ENCODE measurements at regions not wholly inside any gene's neighbourhood (a gene's known extent, or its start where the extent isn't known, plus 50 kb on each side); places are given as distances from the start of the nearest gene placed in this dataset.

DNA sequence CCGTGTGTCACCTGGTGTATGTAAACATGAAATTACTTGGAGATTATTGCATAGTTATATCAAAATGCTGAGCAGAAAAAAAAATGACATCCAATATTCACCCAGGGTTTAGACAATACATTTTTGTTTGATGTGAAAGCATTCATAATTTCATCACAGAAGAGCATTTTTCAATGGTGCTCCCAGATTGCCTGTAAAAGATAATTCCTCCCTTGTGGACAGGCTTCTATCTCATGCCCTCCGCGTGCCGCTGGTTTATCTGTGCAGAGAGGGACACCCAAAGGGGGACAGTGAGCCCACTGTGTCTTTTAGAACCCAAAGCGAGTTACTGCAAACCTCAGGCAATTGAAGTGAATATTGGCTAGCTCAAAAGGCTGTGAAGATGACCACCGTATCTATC lies 126.2 kb upstream of the KLF6 start:
- no peak for DNase-seq (ENCODE audit: low read depth in 4 of 4, low spot score in 3 of 4)

GRCh38 chr10:3909339-3909738 lies 124.3 kb upstream of the KLF6 start:
- no peak for DNase-seq (ENCODE audit: low read depth in 4 of 4, low spot score in 3 of 4)

DNA sequence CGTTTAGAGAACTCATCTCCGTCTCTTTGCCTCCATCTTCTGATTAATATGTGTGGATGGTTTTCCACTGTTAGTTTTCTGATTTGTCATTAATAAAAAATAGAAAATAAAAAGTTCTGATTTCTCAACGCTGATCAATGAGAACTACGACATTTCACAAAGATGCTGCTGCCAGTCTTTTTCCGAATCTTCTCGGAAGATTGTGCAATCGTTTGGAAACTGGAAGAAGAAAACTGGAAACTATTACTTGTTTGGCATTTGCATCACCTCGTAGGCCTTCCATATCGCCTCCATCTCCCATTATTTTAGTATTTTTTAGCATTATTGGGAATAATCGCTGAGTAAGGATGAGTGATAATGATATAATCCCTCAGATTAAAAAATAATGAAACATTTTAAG lies 123.2 kb upstream of the KLF6 start:
- no peak for DNase-seq (ENCODE audit: low read depth in 4 of 4, low spot score in 3 of 4)

DNA sequence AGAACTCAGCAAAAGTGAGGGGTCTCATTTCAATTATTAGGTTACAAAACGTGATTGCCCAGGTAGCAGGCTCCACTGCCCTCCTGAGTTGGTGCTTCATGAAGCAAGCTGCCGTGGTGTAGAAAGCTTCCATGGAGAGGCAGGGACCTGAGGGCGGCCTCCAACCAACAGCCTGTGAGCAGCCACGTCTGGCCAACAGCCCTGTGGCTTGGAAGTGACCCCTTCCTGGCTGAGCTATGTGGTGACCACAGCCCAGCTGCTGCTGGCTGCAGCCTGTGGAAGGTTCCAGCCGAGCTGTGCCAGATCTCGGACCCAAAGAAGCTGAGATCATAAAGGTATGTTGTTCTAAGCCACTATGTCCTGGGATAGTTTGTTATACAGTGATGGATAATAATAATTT lies 122.5 kb upstream of the KLF6 start:
- DNase-seq (ENCODE audit: low read depth in 4 of 4, low spot score in 3 of 4), result no peak

GRCh38 chr10:3906511-3907111 lies 121.6 kb upstream of the KLF6 start:
- DNase-seq (ENCODE audit: low read depth in 4 of 4, low spot score in 3 of 4), result no peak

GRCh38 chr10:3904419-3904960 lies 119.5 kb upstream of the KLF6 start:
- DNase-seq (ENCODE audit: low read depth in 4 of 4, low spot score in 3 of 4), result no peak

DNA sequence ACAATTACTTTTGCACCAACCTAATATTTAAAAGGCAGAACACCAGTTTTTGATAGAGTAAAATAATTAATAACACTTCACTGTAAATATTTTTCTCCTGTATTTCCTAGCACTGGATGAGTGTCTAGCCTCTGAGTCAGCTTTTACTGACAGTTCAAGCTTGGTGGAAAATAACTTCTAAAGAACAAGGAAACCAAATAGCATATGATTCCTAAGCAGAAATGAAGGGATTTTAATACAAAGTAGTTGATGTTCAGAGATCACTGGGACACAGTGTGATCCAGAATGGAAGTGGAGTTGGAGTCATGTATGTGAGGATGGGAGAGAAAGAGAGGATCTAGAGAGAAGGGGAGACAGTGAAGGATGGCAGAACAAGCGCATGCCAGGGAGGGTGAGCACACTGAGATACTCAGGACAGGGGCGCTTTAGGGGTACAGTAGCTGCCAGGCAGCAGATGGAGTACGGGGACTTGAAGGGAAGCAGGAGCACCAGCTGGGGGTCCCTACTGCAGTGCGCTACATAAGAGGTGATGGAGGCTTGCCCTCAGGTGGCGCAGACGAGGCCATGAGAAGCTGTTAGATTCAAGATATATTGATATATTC lies 117.9 kb upstream of the KLF6 start:
- DNase-seq (ENCODE audit: low read depth in 4 of 4, low spot score in 3 of 4), result no peak

DNA sequence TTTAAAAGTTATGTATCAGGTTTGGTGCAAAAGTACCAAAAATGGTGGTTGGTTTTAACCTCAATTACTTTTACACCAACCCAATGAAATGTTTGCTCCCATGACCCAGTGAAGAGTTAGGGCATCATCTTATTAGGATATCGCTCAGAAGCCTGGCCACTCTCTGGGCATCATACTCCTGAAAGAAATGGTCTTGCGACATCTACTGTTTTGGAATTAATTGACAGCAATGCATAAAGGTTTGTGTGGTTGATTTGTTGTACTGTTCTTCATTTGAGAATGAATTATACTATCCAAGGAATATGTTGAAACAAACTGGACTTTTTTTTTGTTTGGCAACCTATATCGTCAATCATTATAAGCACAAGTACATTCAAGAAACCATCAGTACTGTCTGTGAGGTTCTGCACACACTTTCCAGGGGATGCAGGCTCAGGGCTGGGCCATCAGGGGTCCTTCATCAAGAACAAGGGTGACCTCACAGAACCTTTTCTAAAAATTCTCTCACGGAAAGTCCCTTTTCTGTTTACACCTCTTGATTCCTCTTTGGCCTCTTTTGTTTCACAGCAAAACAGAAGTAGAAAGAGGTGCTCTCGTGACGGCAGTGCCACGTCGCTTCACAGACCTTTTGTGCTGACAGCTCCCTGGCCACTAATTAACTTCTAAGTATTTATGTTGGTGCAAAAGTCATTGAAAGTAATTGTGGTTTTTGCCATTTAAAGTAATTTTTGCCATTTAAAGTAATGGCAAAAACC lies 117.2 kb upstream of the KLF6 start:
- no peak for DNase-seq (ENCODE audit: low read depth in 4 of 4, low spot score in 3 of 4)

- DNase-seq (ENCODE audit: low read depth in 4 of 4, low spot score in 3 of 4), result no peak
Measured at GRCh38 chr10:3901370-3901769, 116.4 kb upstream of the KLF6 start.

- DNase-seq (ENCODE audit: low read depth in 4 of 4, low spot score in 3 of 4), result no peak
Measured at GRCh38 chr10:3900391-3900790, 115.4 kb upstream of the KLF6 start.

GRCh38 chr10:3898821-3899220 lies 113.8 kb upstream of the KLF6 start:
- no peak for DNase-seq (ENCODE audit: low read depth in 4 of 4, low spot score in 3 of 4)

DNA sequence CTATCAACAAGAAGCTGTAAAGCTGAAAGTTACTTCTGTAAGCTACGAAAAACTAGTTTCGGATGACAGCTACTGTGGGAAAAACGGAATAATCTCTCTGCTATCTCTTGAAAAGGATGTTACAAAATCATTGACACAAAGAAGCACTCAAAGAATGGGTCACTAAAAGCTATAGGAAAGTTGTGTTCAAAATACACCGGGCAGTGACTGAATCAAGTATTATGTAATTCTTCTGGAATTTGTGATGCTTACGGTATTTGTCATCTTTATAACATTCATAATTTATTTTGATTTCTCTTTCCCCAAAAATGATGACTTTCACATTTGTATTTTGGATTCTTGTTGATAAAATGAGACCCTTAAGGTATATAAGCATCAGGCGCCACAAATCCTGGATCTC lies 112.1 kb upstream of the KLF6 start:
- DNase-seq (ENCODE audit: low read depth in 4 of 4, low spot score in 3 of 4), result no peak

- DNase-seq (ENCODE audit: low read depth in 4 of 4, low spot score in 3 of 4), result no peak
Measured at GRCh38 chr10:3896161-3896560, 111.2 kb upstream of the KLF6 start.

DNA sequence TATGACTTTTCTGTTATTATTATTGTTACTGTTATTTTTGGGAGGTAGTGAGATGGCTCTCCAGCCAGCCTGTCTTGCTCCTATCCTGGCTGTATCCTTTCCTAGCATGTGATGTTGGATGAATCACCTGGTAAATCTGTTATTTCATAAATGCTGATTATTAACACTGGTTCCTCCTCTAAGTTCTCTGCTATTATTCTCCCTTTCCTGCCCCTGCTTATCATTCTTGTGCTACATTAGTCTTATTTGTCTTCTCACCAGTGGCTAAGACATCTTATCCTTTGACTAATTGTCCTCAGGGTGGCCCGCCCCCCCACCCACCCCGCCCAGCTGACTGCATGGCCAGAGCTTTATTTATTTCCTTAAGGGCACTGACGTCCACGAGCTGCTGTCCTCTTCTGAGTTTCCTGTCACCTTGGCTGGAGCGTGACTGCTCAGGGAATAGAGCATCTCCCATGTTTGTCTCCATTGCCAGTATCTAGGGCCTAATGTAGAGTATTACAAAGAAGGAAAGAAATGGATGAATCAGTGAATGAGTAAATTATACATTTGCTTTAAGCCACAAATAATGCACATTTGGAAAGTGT lies 110.1 kb upstream of the KLF6 start:
- DNase-seq (ENCODE audit: low read depth in 4 of 4, low spot score in 3 of 4), result no peak

DNA sequence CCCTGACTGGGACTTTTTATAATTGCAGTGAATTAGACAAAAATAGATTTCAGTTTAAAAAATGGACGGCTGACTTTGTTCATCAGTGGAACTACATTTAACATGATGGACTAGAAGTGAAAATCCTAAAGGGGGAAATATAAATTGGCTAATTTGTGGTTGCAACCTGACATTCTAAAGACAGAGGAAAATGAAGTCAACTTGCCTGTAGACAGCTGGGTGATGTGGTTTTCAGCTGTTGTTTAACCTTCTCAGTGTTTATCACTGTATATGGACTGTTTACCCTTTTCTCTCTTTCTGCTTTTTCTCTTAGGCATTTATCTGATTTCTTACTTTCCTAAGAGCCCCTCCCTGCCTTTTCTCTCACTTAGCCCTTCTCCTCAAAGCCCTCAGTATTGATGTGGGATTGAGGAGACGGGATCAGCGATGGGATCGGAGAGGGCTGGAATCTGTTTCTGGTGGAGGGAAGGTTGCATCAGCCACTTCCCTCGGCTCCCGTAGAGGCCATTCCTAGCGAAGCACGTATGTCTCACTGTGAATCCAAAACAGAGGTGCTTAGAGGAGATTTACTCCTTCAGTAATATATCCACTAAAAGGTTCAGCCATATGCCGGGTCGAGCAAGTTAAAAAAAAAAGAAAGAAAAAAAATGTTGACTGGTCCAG lies 109.0 kb upstream of the KLF6 start:
- DNase-seq (ENCODE audit: low read depth in 4 of 4, low spot score in 3 of 4), result no peak

- DNase-seq (ENCODE audit: low read depth in 4 of 4, low spot score in 3 of 4), result no peak
Measured at GRCh38 chr10:3892440-3893425, 107.7 kb upstream of the KLF6 start.

- no peak for DNase-seq (ENCODE audit: low read depth in 4 of 4, low spot score in 3 of 4)
Measured at GRCh38 chr10:3891396-3891795, 106.4 kb upstream of the KLF6 start.

GRCh38 chr10:3890602-3891352 lies 105.8 kb upstream of the KLF6 start:
- no peak for DNase-seq (ENCODE audit: low read depth in 4 of 4, low spot score in 3 of 4)

DNA sequence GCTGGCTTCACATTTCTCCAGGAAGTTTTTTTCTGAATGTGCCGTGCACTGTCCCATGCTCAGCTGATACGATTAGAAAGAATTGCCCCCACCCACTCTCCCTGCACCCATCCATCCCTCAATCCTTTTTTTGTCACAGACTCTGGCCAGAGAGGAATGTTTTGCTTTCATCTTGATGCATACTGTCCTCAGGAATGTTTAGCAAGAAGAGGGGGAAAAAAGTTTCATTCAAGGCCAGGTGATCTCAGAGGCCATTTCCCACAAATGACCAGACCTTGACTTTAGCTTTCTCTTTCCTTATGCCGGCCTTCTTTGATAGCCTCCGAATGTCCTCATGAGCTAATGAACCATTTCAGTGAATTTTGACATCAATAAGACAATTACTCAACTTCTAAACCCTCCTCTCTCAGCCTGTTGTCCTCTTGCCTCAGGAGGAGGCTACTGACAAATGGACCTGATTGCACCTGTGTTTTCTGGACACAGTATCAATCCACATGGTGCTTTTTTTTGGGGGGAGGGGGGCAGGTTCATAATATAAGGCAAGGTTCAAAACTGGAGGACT lies 105.0 kb upstream of the KLF6 start:
- DNase-seq (ENCODE audit: low read depth in 4 of 4, low spot score in 3 of 4), result no peak
